GM18502 (cell line): ENCODE measurements at regions not wholly inside any gene's neighbourhood (a gene's known extent, or its start where the extent isn't known, plus 50 kb on each side); places are given as distances from the start of the nearest gene placed in this dataset.
"Not testable (repeated sequence)": the region's sequence is repeated elsewhere in the genome, so short reads cannot be mapped to it uniquely, and the experiment has no call there.

Experiments
- ATAC-seq: cut with Tn5 transposase; IDR thresholded peaks from one replicate; pipeline ENCODE4 v1.9.1; 2021; ENCODE audit warnings: mild to moderate bottlenecking; ENCODE audit not compliant: unreplicated experiment, poor library complexity

GRCh38 chr9:10818206-10818605, 205.4 kb upstream of the PTPRD start:
- ATAC-seq = no peak

- no peak for ATAC-seq
Measured at GRCh38 chr9:10835791-10836463, 223.1 kb upstream of the PTPRD start.

DNA sequence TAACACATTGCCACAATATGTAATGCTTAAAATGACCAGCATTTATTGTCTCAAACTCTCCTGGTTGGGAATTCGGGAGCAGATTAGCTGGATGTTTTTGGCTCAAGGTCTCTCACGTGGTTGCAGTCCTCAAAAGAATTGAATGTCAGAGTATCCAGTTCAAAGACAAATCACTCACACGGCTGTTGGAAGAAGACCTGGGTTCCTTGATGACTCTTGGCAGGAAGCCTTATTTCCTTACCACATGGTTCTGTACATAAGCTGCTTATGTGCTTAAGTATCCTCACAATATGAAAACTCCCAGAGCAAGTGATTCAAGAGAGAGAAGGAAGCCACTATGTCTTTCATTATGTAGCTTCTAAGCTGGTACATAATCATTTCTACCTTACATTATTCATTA, 230.3 kb upstream of the PTPRD start:
- no peak for ATAC-seq

DNA sequence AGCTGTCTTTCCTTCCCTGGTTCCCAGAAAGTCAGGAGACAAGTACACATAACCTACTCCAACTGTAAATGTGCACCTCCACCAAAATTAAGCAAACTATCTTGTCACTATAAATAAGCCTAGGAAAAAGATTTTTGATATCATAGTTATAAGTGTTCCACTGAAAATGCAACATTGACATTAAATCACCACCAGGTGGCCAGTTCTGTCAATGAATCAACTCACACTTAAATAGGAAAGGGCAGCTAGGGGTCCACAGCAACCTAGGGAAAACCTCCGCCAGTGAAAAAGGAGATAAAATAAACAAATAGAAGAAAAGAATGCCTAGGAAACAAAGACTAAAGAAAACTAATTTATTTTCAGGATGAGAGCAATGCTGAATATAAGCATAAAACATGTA, 243.0 kb upstream of the PTPRD start:
- no peak for ATAC-seq

DNA sequence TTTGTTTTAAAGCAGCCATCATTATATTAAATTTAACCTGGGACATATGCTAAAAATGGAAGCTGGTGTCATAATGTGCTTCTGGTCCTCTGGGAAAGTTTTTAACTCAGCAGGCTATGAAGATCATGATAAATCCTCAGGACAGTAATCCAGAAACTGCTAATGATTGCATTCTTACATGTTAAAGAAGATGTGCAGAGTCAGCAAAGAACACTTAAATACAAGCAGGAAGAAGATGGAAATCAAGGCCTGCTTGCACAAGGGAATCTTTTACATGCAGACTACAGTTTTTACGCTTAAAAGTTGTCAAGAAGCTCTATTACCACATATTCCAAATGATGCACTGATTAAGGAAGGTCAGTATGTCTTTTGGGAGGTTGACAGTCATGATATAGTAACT, 246.0 kb upstream of the PTPRD start:
- no peak for ATAC-seq

GRCh38 chr9:10863476-10863875, 250.7 kb upstream of the PTPRD start:
- no peak for ATAC-seq

GRCh38 chr9:10867194-10867593, 254.4 kb upstream of the PTPRD start:
- ATAC-seq = no peak

DNA sequence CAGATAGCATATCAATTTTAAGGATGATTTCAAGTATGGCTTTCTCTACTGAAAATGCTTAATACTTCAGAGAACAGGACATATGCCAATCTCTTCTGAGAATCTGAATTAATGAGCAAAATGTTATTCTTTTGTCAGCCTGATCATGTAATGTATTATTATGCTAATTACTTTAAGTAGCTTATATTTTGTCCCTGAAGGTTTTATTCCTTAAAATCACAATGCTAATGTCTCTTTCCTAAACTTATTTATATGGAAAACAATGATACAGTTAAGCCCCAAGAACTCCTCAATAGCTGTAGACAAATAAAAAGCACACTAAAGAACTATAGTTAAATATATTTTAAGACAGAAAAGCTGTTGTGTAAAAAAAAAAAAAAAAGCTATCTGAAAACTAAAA, 256.9 kb upstream of the PTPRD start:
- no peak for ATAC-seq

- ATAC-seq = no peak
Measured at GRCh38 chr9:10873999-10874398, 261.2 kb upstream of the PTPRD start.

- ATAC-seq = no peak
Measured at GRCh38 chr9:10875752-10876151, 262.9 kb upstream of the PTPRD start.

GRCh38 chr9:10876333-10876732, 263.5 kb upstream of the PTPRD start:
- no peak for ATAC-seq

DNA sequence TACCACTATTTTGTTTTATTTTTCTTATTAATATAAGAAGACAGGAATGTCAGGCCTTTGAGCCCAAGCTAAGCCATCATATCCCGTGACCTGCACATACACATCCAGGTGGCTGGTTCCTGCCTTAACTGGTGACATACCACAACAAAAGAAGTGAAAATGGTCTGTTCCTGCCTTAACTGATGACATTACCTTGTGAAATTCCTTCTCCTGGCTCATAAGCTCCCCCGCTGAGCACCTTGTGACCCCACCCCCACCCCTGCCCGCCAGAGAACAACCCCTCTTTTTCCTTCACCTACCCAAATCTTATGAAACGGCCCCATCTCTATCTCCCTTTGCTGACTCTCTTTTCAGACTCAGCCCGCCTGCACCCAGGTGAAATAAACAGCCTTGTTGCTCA, 277.5 kb upstream of the PTPRD start:
- not testable (repeated sequence) for ATAC-seq

DNA sequence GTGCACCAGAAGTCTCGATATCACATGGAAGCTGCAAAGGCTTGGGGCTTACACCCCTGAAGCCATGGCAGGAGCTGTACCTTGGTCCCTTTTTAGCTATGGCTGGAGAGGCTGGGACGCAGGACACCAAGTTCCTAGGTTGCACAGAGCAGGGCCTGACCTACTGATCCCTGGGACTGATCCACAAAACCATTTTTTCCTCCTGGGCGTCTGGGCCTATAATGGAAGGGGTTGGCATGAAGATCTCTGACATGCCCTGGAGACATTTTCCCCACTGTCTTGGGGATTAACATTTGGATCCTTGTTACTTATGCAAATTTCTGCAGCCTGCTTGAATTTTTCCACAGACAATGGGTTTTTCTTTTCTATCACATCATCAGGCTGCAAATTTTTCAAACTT, 286.7 kb upstream of the PTPRD start:
- ATAC-seq = no peak

DNA sequence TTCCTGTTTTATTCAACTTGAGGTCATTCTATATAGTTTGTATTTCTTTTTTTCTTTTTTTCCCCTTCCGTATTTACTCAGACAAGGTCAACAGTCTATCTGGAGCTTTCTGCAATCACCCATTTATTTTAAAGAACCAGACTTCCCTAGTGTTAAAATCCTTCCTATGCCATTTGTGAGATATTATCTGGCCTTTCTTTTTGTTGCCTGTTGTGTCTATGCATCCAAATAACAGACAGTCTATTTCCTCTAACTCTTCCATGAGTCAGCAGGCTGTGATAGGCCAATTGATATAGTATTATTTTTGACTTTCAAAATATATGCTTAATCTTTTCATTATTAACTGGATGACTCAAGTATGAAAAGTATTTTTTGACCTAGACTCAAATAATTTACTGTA, 291.2 kb upstream of the PTPRD start:
- ATAC-seq = no peak

DNA sequence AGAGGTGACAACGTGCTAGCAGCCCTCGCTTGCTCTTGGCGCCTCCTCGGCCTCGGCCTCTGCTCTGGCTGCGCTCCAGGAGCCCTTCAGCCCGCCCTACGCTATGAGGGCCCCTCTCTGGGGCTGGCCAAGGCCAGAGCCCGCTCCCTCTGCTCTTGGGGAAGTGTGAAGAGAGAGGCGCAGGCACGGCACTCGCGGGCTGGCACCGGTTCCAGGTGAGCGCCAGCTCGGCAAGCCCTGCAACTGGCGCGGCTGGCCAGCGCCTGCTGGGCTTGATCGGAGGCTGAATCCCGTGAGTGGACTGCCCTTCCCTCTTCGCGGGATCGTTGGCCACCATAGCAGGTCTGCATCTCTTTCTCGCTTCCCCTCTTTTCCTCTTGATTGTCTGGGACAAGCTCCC, 298.0 kb upstream of the PTPRD start:
- no peak for ATAC-seq

- ATAC-seq = no peak
Measured at GRCh38 chr9:10911373-10911772, 298.6 kb upstream of the PTPRD start.

DNA sequence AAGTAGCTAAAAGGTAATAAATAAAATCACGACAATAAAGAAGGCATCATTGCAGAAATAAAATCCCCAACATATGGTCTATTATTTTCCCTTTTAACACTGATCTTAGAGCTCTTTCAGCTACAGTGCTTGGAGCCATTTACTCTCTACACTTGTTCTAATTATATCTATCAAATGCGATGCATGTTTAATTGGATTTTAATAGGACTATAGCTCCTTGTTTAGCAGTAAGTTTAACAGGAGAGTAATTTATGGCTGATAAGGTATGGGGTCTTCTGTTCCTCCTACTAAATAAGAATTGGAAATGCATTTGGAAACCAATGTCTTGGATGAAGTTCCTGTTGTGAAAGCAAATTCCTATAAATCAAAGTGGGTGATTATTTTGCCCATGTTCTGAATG, 304.2 kb upstream of the PTPRD start:
- ATAC-seq = no peak

GRCh38 chr9:10921671-10922070, 308.9 kb upstream of the PTPRD start:
- no peak for ATAC-seq

GRCh38 chr9:10925896-10926295, 313.1 kb upstream of the PTPRD start:
- no peak for ATAC-seq

GRCh38 chr9:10928372-10928771, 315.6 kb upstream of the PTPRD start:
- ATAC-seq = no peak

- no peak for ATAC-seq
Measured at GRCh38 chr9:10930081-10930480, 317.3 kb upstream of the PTPRD start.

- ATAC-seq = no peak
Measured at GRCh38 chr9:10946676-10947410, 334.0 kb upstream of the PTPRD start.
